Right atrium auricular region (tissue), 2 donors: ENCODE measurements at regions not wholly inside any gene's neighbourhood (a gene's known extent, or its start where the extent isn't known, plus 50 kb on each side); places are given as distances from the start of the nearest gene placed in this dataset.

Source experiments
- DNase-seq: peaks from one replicate; pipeline ENCODE4 v3.0.0-alpha.2; 2019; ENCODE audit warnings: low spot score
- H3K27ac ChIP-seq, 2 donors: fragments of 200-600 bp; sonication (generic); 1 replicate in 1 of 2; 2 replicates in 1 of 2; pipeline ENCODE4 v1.5.1; 2016 to 2019
- H3K27me3 ChIP-seq, 2 donors: fragments of 200-600 bp; sonication (generic); one replicate each; pipeline versions ENCODE4 v1.5.1 to v1.6.0; 2017 to 2019
- H3K36me3 ChIP-seq: fragments of 200-600 bp; sonication (generic); one replicate; pipeline ENCODE4 v1.5.1; 2016
- H3K4me1 ChIP-seq, 2 donors: fragments of 200-600 bp; sonication (generic); one replicate each; pipeline versions ENCODE4 v1.5.1 to v1.6.0; 2017 to 2019
- H3K4me3 ChIP-seq, 2 donors: fragments of 200-600 bp; sonication (generic); 1 replicate in 1 of 2; 2 replicates in 1 of 2; pipeline ENCODE4 v1.5.1; 2017 to 2019; ENCODE audit warnings: mild to moderate bottlenecking in 1 of 2, moderate library complexity in 1 of 2
- H3K9me3 ChIP-seq, 2 donors: fragments of 200-600 bp; sonication (generic); one replicate each; pipeline ENCODE4 v1.5.1; 2019
- TF ChIP-seq, protein P1 (sequence below), 2 donors: fragments of 200-600 bp; sonication (generic); IDR thresholded peaks; one replicate each; pipeline ENCODE4 v1.5.1; 2019; ENCODE audit warnings: antibody characterized with exemption in 2 of 2

- DNase-seq, result no peak
These were observed 143.6 kb upstream of the ADRA1B start for GRCh38 chr5:159772698-159773061.

DNA sequence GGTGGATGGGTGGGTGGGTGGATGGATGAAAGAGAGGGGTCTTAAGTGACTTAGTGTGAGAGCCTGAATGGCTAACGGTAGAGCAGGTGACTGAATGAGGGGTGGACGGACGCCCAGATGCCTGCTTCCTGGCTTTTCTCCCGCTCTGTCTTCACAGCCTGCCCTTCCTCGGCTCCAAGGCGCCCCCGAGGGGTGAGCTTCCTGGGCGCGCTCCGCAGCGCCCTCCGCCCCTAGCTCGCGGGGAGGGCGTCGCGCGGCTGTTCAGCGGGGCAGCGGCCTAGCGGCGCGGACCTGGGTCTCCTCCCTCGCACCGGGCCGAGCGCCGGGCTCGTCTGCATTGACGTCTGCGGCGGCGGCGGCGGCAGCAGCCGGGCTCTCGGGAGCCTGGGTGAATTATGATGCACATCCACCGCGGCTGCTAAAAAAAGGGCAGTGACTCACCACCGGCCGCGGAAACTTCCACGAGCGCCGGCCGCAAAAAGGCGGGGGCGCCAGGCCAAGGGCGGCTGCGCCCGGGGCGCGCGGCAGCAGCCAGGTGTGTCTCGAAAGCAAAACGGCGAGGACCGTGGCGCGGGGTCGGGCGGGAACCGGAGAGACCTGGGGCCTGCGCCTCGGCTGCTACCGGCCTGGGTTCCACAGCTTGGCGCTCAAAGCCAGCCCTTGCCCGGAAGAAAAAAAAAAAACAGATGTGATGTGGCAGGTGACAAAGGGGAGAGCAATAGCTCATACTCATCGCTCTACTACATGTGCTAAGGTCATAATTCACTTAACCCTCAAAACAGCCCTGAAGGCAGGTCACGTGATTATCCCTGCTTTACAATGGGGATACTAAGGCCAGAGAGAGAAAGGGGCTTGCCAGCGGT is 143.0 kb upstream of the ADRA1B start:
- peak; percentile 90 for DNase-seq
- H3K9me3 ChIP-seq, result no peaks in the 10 kb centered on the region
- no peaks in the 10 kb centered on the region for H3K36me3 ChIP-seq
- H3K4me1 ChIP-seq, result no peaks in the 10 kb centered on the region
- peak overlapping the region; percentile 8 to 44 for H3K4me3 ChIP-seq
- H3K27ac ChIP-seq, result peak overlapping the region; percentile 69 to 88
- TF ChIP-seq, protein P1, sequence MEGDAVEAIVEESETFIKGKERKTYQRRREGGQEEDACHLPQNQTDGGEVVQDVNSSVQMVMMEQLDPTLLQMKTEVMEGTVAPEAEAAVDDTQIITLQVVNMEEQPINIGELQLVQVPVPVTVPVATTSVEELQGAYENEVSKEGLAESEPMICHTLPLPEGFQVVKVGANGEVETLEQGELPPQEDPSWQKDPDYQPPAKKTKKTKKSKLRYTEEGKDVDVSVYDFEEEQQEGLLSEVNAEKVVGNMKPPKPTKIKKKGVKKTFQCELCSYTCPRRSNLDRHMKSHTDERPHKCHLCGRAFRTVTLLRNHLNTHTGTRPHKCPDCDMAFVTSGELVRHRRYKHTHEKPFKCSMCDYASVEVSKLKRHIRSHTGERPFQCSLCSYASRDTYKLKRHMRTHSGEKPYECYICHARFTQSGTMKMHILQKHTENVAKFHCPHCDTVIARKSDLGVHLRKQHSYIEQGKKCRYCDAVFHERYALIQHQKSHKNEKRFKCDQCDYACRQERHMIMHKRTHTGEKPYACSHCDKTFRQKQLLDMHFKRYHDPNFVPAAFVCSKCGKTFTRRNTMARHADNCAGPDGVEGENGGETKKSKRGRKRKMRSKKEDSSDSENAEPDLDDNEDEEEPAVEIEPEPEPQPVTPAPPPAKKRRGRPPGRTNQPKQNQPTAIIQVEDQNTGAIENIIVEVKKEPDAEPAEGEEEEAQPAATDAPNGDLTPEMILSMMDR (IDR thresholded peaks at IDR 0.05), result peak in 1 of 2 donors; percentile 58
- no peaks in the 10 kb centered on the region for H3K27me3 ChIP-seq

More at GRCh38 chr5:159772698-159773061, 143.6 kb upstream of the ADRA1B start:
- H3K4me1 ChIP-seq, result no peaks in the 10 kb centered on the region
- H3K27me3 ChIP-seq, result no peaks in the 10 kb centered on the region
- peak overlapping the region; percentile 4 to 44 for H3K4me3 ChIP-seq
- H3K27ac ChIP-seq, result peak overlapping the region; percentile 69 to 88
- H3K9me3 ChIP-seq, result no peaks in the 10 kb centered on the region
- TF ChIP-seq, protein P1 (IDR thresholded peaks at IDR 0.05), result no peak
- no peaks in the 10 kb centered on the region for H3K36me3 ChIP-seq

DNA sequence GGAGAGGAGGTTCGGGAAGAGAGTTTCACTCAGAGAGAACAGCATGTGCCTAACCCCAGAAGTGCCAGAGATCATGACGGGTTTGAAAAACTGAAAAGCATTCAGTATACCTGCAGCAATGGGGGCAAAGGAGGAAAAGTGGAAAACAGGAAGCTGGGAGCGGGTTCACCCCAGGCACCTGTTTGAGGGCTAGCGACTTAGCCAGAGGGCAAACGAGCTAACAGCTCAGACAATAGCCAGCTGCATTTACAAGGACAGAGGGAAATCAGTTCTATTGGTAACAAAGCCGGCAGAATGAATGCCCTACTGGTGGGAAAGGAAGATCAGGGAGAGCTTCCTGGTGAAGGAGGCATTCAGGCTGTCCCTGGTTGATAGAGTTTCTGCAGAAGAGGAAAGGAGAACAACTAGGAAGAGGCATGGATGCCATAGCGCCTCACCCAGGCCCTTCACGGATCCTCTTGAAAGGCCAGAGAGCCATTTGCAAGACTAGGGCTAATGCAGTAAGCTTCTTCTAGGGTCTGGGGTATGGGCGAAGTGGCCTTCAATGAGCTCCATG is 141.7 kb upstream of the ADRA1B start:
- Histone ChIP-seq H3K36me3 (no peaks in the 10 kb centered on the region), H3K4me1 (no peaks in the 10 kb centered on the region), H3K4me3 (no peak overlapping the region), H3K9me3 (no peaks in the 10 kb centered on the region), H3K27ac (no peak overlapping the region), H3K27me3 (no peaks in the 10 kb centered on the region)
- TF ChIP-seq, protein P1 (IDR thresholded peaks at IDR 0.05), result no peak
- no peak for DNase-seq

DNA sequence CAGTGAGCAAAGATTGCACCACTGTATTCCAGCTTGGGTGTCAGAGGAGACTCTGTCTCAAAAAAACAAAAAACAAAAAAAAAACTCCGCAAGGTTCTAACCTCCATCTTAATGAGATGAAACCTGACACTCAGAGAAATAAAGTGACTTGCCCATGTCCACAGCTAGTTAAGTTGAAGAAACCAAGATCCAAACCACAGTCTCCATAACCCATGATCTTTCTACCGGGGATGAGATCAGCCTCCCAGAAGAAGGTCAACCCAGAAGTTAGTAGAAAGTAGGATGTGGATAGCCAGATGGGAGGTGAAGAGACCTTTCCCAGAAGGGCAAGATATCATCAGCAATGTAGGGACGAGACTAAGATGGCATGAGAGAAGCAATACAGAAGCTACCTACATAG is 140.4 kb upstream of the ADRA1B start:
- no peak for DNase-seq
- no peaks in the 10 kb centered on the region for H3K4me1 ChIP-seq
- H3K9me3 ChIP-seq, result no peaks in the 10 kb centered on the region
- H3K27me3 ChIP-seq, result no peaks in the 10 kb centered on the region
- H3K36me3 ChIP-seq, result no peaks in the 10 kb centered on the region
- H3K4me3 ChIP-seq, result no peak overlapping the region
- no peak overlapping the region for H3K27ac ChIP-seq
- TF ChIP-seq, protein P1 (IDR thresholded peaks at IDR 0.05), result no peak

- TF ChIP-seq, protein P1 (IDR thresholded peaks at IDR 0.05), result no peak
- H3K27me3 ChIP-seq, result no peaks in the 10 kb centered on the region
- no peaks in the 10 kb centered on the region for H3K36me3 ChIP-seq
- H3K4me3 ChIP-seq, result no peak overlapping the region
- H3K27ac ChIP-seq, result no peak overlapping the region
- DNase-seq, result no peak
- H3K4me1 ChIP-seq, result no peaks in the 10 kb centered on the region
- no peaks in the 10 kb centered on the region for H3K9me3 ChIP-seq
These were observed 139.1 kb upstream of the ADRA1B start for GRCh38 chr5:159777049-159777660.
